ENCODE measurements at regions not wholly inside any gene's neighbourhood (a gene's known extent, or its start where the extent isn't known, plus 50 kb on each side); places are given as distances from the start of the nearest gene placed in this dataset.

DNA sequence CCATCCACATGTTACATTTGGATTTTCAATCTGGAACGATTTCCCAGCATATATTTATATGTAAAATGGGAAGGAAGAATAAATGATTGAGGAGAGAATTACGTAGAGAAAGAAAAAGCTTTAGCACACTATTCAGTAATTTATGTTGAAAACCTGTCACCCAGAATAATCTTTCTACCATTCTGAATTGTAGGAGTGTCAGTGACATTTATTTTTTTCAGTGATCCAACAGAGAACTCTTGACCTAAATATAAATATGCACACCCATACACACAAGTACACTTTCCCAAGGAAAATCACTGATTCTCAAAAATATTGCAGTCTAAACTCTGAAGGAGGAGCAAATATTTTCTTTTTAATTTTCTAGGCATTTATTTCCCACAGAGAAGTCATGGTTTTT, 140.2 kb upstream of the LRP1B start:
- DNase-seq (no peak), ATAC-seq (no peak)
- TF ChIP-seq CTCF (IDR thresholded peaks at IDR 0.05) = no peak
- H3K4me1 ChIP-seq = no peaks in the 10 kb centered on the region
- intact Hi-C loops (cut with DNase I) = no loop called here
- no peak overlapping the region for H3K4me3 ChIP-seq
- H3K27ac ChIP-seq = no peak overlapping the region
- H3K36me3 ChIP-seq (ENCODE audit: insufficient read depth in 1 of 2, low read depth in 1 of 2) = no peaks in the 10 kb centered on the region
- no peaks in the 10 kb centered on the region for H3K9me3 ChIP-seq
- no peaks in the 10 kb centered on the region for H3K27me3 ChIP-seq (ENCODE audit: insufficient read depth in 3 of 3, low read length in 2 of 3)
- WGBS, 3 donors = 64 to 74% (median 66%) methylated on average over 2 of the region's 2 CpGs

- no peak for TF ChIP-seq CTCF (IDR thresholded peaks at IDR 0.05)
- 35 to 62% (median 39%) methylated on average over 2 of the region's 2 CpGs for WGBS, 3 donors
- intact Hi-C loops (cut with DNase I) = no loop called here
- H3K4me1 ChIP-seq = no peaks in the 10 kb centered on the region
- no peak overlapping the region for H3K27ac ChIP-seq
- H3K4me3 ChIP-seq = no peak overlapping the region
- DNase-seq = no peak
- no peaks in the 10 kb centered on the region for H3K36me3 ChIP-seq (ENCODE audit: insufficient read depth in 1 of 2, low read depth in 1 of 2)
- H3K27me3 ChIP-seq (ENCODE audit: insufficient read depth in 3 of 3, low read length in 2 of 3) = no peaks in the 10 kb centered on the region
- no peak for ATAC-seq
- no peaks in the 10 kb centered on the region for H3K9me3 ChIP-seq
These were observed 139.5 kb upstream of the LRP1B start for GRCh38 chr2:142270291-142270690.

GRCh38 chr2:142259356-142259755, 128.5 kb upstream of the LRP1B start:
- no peak for DNase-seq
- no peak for TF ChIP-seq CTCF (IDR thresholded peaks at IDR 0.05)
- Histone ChIP-seq H3K4me1 (no peaks in the 10 kb centered on the region), H3K4me3 (no peak overlapping the region), H3K27me3 (ENCODE audit: insufficient read depth in 3 of 3, low read length in 2 of 3) (no peaks in the 10 kb centered on the region), H3K9me3 (peaks cover 3% of the 10 kb centered on the region), H3K36me3 (ENCODE audit: insufficient read depth in 1 of 2, low read depth in 1 of 2) (no peaks in the 10 kb centered on the region), H3K27ac (no peak overlapping the region)
- ATAC-seq = no peak
- WGBS, 3 donors = 96 to 98% (median 97%) methylated on average over 5 of the region's 5 CpGs
- intact Hi-C loops (cut with DNase I) = no loop called here

DNA sequence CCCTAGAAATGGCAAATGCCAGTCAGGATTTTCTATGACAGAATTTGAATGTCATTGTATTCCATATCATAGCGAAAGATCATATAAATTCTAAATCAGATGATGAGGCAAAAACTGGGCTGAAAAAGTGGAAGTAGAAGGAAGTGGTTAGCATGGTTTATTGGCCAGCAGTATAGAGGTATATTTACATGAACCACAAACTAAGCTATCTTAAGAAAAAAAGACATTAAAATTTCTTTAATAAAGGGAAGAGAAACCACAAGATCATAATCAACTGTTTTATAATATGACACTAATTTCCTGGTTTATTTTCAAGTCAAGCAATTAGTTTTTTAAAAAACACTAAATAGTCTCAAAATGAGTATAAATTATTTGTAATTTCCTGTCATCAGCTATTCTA, 123.2 kb upstream of the LRP1B start:
- no peak for TF ChIP-seq CTCF (IDR thresholded peaks at IDR 0.05)
- intact Hi-C loops (cut with DNase I) = no loop called here
- Histone ChIP-seq H3K36me3 (ENCODE audit: insufficient read depth in 1 of 2, low read depth in 1 of 2) (no peaks in the 10 kb centered on the region), H3K4me3 (no peak overlapping the region), H3K9me3 (peaks cover 3% of the 10 kb centered on the region), H3K27ac (no peak overlapping the region), H3K4me1 (no peaks in the 10 kb centered on the region), H3K27me3 (ENCODE audit: insufficient read depth in 3 of 3, low read length in 2 of 3) (no peaks in the 10 kb centered on the region)
- 89 to 93% (median 91%) methylated on average over 1 of the region's 1 CpG for WGBS, 3 donors
- no peak for DNase-seq
- ATAC-seq = no peak

DNA sequence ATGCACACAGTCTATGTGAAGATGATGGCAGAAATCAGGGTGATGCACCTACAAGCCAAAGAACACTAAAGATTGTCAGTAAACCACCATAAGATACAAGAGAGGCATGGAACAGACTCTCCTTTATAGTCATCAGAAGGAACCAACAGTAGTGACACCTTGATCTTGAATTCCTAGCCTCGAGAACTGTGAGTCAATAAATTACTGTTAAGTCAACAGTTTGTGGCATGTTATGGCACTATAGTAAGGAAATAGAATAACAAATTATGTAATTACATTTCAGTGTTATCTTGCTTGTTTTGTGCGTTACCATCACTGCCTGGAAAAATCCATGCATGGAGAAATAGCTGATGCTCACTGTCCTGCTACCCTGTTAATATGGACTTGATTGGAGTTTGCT, 110.2 kb upstream of the LRP1B start:
- ATAC-seq (no peak), DNase-seq (no peak)

More for the DNA sequence above, 110.2 kb upstream of the LRP1B start:
- Histone ChIP-seq H3K4me3 (no peak overlapping the region), H3K4me1 (no peaks in the 10 kb centered on the region), H3K27ac (no peak overlapping the region), H3K9me3 (no peaks in the 10 kb centered on the region), H3K27me3 (ENCODE audit: insufficient read depth in 3 of 3, low read length in 2 of 3) (no peaks in the 10 kb centered on the region), H3K36me3 (ENCODE audit: insufficient read depth in 1 of 2, low read depth in 1 of 2) (no peaks in the 10 kb centered on the region)
- no peak for TF ChIP-seq CTCF (IDR thresholded peaks at IDR 0.05)
- WGBS, 3 donors = 74 to 76% (median 76%) methylated on average over 2 of the region's 2 CpGs
- intact Hi-C loops (cut with DNase I) = no loop called here
